Renal cortex interstitium (tissue), 11 donors: ENCODE measurements at regions not wholly inside any gene's neighbourhood (a gene's known extent, or its start where the extent isn't known, plus 50 kb on each side); places are given as distances from the start of the nearest gene placed in this dataset.

Experiments
- DNase-seq, 11 donors: peaks; one replicate each; pipeline ENCODE4 v3.0.0-alpha.2; 2013; ENCODE audit warnings: low read depth in 9 of 11, low spot score in 4 of 11; ENCODE audit errors: extremely low read depth in 1 of 11

DNA sequence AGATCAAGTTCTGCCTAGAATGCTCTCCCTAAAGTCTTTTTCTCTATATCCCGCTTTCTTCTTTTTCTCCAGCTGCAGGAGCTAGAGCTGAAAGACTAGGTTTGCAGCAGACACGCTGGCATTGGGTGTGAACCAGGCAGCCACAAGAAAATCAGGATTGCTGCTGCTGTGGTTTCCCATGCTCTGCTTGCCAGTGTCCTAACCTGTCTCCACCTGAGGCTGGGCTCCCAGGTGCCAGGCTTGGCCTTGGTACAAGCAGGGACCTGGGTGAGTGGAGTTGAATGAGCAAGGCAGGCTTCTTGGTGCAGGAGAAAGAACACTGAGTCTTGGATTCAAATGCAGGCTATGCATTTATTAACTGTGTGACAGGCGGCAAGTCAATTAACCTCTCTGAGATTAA is 440.3 kb upstream of the MAF start:
- DNase-seq: no peak

DNA sequence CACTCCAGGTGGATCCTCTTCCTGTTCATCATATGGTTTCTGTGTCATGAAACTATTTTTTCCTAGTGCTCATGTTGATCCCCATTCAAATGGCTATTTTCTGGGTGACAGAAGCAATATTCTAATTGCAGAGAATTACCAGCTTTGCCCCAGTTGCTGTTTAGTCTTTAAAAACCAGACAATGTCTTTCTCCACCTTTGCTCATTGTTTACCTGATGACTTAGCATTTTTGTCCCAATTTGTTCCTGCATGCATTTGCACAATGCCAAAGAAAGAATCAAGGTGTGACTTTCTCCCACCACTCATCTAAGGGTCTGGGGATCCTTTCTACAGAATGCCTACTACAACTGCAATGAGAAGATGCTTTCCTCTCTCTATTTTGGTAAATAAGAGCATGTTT is 439.9 kb upstream of the MAF start:
- no peak for DNase-seq

DNA sequence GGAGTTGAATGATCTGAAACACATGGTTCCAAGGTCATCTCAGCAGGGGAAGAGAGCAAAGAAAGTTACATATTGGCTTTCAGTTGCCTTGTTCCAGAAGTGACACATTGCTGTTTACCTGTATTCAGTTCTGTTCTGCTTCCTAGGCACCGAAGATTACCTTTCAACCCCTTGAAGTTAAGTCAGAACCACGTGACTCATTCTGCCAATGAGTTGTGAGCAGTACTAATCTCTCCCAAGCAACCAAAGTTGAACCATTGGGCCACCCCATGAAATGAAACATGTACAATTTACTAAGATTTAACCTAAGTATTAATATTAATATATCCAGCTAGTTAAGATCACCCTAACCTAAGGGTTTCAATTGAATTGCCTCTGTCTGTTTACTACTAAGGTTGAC is 439.2 kb upstream of the MAF start:
- DNase-seq: no peak

DNA sequence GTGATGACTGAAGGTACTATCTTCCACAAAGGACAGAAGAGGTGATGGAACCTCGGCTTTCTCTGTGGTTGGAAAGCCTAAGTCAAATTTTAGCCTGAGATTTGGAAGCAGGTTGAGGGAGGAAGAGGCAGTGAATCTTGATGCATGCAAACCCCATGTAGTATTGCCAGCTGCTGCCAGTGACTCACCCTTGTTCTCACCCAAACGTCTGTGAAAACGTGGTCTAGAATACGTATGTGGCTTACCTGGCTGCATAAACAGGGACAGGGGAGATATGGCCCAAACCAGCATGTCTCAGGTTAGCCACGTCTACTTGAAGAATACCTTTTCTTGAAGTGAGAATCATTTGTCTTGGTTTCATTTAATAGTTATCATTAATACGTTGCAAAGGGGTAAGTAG is 438.0 kb upstream of the MAF start:
- DNase-seq: no peak

DNA sequence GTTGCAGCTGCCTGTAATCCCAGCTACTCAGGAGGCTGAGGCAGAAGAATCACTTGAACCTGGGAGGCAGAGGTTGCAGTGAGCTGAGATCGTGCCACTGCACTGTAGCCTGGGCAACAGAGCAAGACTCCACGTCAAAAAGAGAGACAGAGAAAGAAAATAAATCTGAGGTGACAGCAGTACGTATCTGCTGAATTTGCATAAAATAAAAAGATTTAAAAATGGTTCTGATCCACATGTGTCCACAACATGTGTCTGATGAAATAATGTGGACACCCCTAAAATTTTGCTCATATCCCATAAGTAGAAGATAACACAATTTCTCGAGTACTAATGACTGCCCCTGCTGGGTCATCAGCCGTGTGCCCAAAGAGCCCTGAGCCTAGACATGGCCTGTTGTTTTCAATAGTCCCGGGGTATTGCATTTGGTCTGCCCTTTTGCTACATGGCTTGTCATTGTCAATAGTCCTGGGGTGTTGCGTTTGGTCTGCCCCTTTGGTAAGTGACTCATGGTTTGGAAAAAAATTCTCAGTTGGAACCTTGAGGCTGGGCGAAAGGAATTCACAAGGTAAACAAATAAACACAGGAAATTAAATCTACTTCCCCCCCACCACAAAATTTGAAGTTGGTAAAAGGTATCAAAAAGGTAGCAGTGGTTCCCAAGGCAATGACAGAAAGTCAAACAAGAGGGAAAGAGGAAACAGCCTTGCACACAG is 434.6 kb upstream of the MAF start:
- no peak for DNase-seq

GRCh38 chr16:80034469-80034826 is 433.9 kb upstream of the MAF start:
- no peak for DNase-seq

DNA sequence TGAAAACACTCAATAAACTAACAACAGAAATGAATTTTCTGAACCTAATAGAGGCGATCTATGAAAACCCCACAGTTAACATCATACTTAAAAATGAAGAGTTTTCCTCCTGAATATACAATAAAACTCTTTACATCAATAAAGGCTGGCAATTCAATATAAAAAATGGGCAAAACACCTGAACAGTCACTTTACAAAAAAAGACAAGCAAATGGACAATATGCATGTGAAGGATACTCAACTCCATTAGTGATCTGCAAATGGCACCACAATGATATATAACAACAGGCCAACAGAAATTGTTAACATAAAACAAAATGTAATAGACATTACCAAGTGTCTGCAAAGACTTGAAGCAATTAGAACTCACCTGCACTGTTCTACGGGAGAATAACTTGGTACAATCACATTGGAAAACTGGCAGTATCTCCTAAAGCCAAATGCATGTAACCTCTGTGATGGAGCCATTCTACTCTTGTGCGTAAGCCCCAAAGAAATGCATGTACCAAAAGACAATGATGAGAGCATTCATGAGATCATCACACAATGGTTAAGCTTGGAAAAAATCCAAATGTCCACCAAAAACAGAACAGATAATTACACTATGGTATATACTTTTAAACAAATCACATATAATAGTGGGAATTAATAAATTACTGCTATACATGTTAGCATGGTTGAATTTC is 433.4 kb upstream of the MAF start:
- no peak for DNase-seq

- no peak for DNase-seq
Observed at GRCh38 chr16:80029761-80030481, 429.4 kb upstream of the MAF start.

GRCh38 chr16:80029381-80029630 is 428.8 kb upstream of the MAF start:
- DNase-seq: no peak

- DNase-seq: no peak
Observed at GRCh38 chr16:80028581-80029380, 428.2 kb upstream of the MAF start.

GRCh38 chr16:80027007-80027965 is 426.7 kb upstream of the MAF start:
- peak in 1 of 11 donors; percentile 12 for DNase-seq

- no peak for DNase-seq
Observed at GRCh38 chr16:80025236-80025635, 424.7 kb upstream of the MAF start.

DNA sequence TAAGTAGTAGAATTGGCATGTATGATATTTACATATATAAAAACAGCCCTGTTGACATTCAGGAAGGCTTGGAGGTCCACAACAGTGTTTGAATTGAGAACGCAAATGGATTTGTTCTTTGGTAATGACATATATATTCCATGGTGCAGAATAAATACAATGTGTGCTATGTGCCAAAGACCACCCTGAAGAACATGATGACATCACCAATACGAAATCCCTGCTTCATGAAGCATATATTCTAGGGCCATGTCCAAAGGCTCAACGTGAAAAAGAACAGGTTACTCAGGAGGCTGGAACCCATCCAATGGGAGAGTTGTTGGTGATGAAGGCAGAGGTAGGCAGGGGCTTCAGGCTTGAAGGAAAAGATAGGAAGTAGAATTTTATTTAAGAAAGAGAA is 423.9 kb upstream of the MAF start:
- DNase-seq: no peak

- DNase-seq: no peak
Observed at GRCh38 chr16:80023865-80024264, 423.3 kb upstream of the MAF start.

- no peak for DNase-seq
Observed at GRCh38 chr16:80019395-80019794, 418.9 kb upstream of the MAF start.

DNA sequence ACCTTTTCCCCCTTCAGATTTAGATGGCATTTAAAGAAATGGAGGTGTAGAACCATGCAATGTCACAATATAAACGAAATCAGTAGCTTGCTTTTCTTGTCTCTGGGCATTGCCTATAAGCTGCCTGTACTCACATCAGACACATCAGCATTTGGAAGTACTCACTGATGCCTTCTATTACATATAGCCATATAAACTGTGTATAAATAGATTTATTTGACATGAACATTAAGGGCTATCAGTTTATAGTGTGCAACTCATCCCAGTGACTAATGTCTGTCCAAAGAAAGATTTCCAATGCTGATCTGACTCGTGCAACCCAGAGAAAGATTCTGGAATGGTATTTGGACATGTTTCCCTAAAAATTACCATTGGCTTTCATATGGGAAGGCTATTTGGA is 417.9 kb upstream of the MAF start:
- DNase-seq: no peak

DNA sequence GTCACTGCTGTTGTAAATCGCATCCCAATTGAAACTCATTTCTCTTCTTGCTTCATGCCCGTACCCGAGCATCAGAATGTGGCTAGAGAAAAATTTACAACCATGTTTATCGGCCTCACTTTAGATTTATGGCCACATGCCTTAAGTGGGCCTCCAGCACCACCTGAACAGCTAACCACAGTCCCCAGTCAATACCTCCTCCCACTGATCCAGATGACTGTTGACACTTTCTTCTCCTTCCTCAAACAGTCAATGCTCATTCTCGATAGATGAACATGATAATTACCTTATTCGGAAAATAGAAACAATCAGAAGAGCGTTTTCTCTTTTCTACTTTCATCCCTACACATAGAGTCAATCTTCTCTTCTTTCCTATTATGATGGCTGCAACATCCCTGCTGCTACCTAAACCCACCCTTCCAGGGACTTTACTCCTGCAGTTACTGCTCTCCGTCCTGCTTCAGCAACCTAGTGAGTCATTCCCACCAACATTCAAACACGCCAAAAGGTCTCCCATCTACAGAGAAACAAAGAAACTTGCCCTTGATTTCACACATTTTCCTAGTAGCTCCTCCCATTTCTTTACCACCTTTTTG is 416.3 kb upstream of the MAF start:
- DNase-seq: no peak

DNA sequence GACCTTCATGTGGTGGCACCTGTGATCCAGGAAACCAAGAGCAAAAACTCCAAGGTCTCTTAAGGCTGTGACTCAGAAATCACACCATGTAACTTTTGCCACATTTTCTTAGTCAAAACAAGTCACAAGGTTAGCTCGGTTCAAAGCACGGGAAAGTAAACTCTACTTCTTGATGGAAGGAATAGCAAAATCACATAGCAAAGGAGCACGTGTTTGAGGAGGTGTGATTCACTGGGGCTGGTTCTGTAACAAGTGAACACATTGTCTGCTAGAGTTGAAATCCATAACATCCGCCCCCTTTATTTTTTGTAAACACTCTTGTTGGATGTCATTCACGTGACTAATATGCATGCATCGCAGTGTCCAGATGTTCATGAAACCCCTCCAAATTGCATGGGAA is 415.0 kb upstream of the MAF start:
- DNase-seq: no peak
